ENCODE measurements at regions not wholly inside any gene's neighbourhood (a gene's known extent, or its start where the extent isn't known, plus 50 kb on each side); places are given as distances from the start of the nearest gene placed in this dataset.

DNA sequence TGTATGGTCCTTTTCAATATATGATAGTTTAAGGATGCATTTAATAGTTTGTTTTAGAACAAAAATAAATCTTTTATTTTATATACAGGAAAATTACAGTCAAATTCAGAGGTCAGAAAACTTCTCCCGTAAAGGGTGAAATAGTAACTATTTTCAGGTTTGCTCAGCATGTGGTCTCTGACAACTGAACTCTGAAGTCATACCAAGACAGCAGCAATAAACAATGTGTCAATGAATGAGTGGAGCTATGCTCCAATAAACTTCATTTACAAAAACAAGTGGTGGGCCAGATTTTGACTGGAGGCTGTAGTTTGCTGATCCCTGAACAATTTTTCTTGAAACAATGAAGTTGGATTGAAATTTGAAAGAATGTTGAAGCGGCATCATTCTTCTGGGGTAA lies 123.6 kb downstream of the ZNF248 start:
- Mint-ChIP-seq H3K27me3 (no peaks in the 10 kb centered on the region), H3K27ac (no peak overlapping the region), H3K9me3 (ENCODE audit: insufficient read depth) (peaks cover 2% of the 10 kb centered on the region), H3K4me3 (no peak overlapping the region), H3K4me1 (no peaks in the 10 kb centered on the region)
- H3K9ac ChIP-seq (ENCODE audit: low read length): no peak overlapping the region
- H4K20me1 ChIP-seq (ENCODE audit: control insufficient read depth, insufficient read depth, low read length, poor library complexity, severe bottlenecking): no peaks in the 10 kb centered on the region
- no peaks in the 10 kb centered on the region for H3K79me2 ChIP-seq (ENCODE audit: control insufficient read depth, insufficient read depth, low read length)
- H3K9me3 ChIP-seq (ENCODE audit: control extremely low read depth in 1 of 3, control insufficient read depth in 2 of 3, insufficient read depth in 1 of 3, low read length in 2 of 3): peaks cover 0 to 11% (median 1%) of the 10 kb centered on the region in 3 donors
- H3K4me2 ChIP-seq (replicated peaks; ENCODE audit: low read depth, low read length, poor library complexity, severe bottlenecking): no peak overlapping the region
- no peak overlapping the region for H3K27ac ChIP-seq (ENCODE audit: low read length in 2 of 2)
- intact Hi-C loops (cut with micrococcal nuclease): no loop called here
- ChIA-PET CTCF (no interaction called here), POLR2A (no interaction called here)
- H3K4me1 ChIP-seq (ENCODE audit: control insufficient read depth in 2 of 2, insufficient read depth in 2 of 2, low read length in 2 of 2): no peaks in the 10 kb centered on the region
- H2AFZ ChIP-seq (ENCODE audit: insufficient read depth, low read depth, low read length, poor library complexity, severe bottlenecking): no peak overlapping the region
- DNase-seq (no peak), ATAC-seq (ENCODE audit: low read depth) (no peak)
- TF ChIP-seq EZH2 (IDR thresholded peaks at IDR 0.05; ENCODE audit: borderline replicate concordance, insufficient read depth, low read depth, low read length, poor library complexity, severe bottlenecking): no peak
- TF ChIP-seq CTCF (IDR thresholded peaks at IDR 0.05): no peak
- WGBS (ENCODE audit: insufficient coverage): no CpG with 5 or more reads among the region's 2 CpGs
- H3K4me3 ChIP-seq (ENCODE audit: control extremely low read depth in 1 of 5, extremely low read depth in 1 of 5, insufficient read depth in 1 of 5, low read depth in 2 of 5, low read length in 4 of 5): no peak overlapping the region
- no peaks in the 10 kb centered on the region for H3K36me3 ChIP-seq (replicated peaks in 1 of 2; ENCODE audit: control extremely low read depth in 1 of 2, control insufficient read depth in 1 of 2, extremely low read depth in 1 of 2, insufficient read depth in 2 of 2, low read length in 1 of 2)
- H3K27me3 ChIP-seq (replicated peaks in 1 of 4; ENCODE audit: control extremely low read depth in 1 of 4, control insufficient read depth in 3 of 4, insufficient read depth in 4 of 4, low read length in 3 of 4): no peaks in the 10 kb centered on the region

- no peaks in the 10 kb centered on the region for H3K36me3 ChIP-seq (replicated peaks in 1 of 2; ENCODE audit: control extremely low read depth in 1 of 2, control insufficient read depth in 1 of 2, extremely low read depth in 1 of 2, insufficient read depth in 2 of 2, low read length in 1 of 2)
- peaks cover 0 to 11% (median 1%) of the 10 kb centered on the region in 3 donors for H3K9me3 ChIP-seq (ENCODE audit: control extremely low read depth in 1 of 3, control insufficient read depth in 2 of 3, insufficient read depth in 1 of 3, low read length in 2 of 3)
- intact Hi-C loops (cut with micrococcal nuclease): no loop called here
- ChIA-PET CTCF (no interaction called here), POLR2A (no interaction called here)
- no peak for ATAC-seq (ENCODE audit: low read depth)
- H3K9ac ChIP-seq (ENCODE audit: low read length): no peak overlapping the region
- H3K27me3 ChIP-seq (replicated peaks in 1 of 4; ENCODE audit: control extremely low read depth in 1 of 4, control insufficient read depth in 3 of 4, insufficient read depth in 4 of 4, low read length in 3 of 4): no peaks in the 10 kb centered on the region
- H3K27ac ChIP-seq (ENCODE audit: low read length in 2 of 2): no peak overlapping the region
- no peak overlapping the region for H3K4me3 Mint-ChIP-seq
- DNase-seq: no peak
- peaks cover 2% of the 10 kb centered on the region for H3K9me3 Mint-ChIP-seq (ENCODE audit: insufficient read depth)
- no peak overlapping the region for H3K4me3 ChIP-seq (ENCODE audit: control extremely low read depth in 1 of 5, extremely low read depth in 1 of 5, insufficient read depth in 1 of 5, low read depth in 2 of 5, low read length in 4 of 5)
- no peak overlapping the region for H3K27ac Mint-ChIP-seq
- H3K4me1 Mint-ChIP-seq: no peaks in the 10 kb centered on the region
- H3K4me2 ChIP-seq (replicated peaks; ENCODE audit: low read depth, low read length, poor library complexity, severe bottlenecking): no peak overlapping the region
- no peaks in the 10 kb centered on the region for H3K27me3 Mint-ChIP-seq
- H3K4me1 ChIP-seq (ENCODE audit: control insufficient read depth in 2 of 2, insufficient read depth in 2 of 2, low read length in 2 of 2): no peaks in the 10 kb centered on the region
- no peak overlapping the region for H2AFZ ChIP-seq (ENCODE audit: insufficient read depth, low read depth, low read length, poor library complexity, severe bottlenecking)
- TF ChIP-seq EZH2 (IDR thresholded peaks at IDR 0.05; ENCODE audit: borderline replicate concordance, insufficient read depth, low read depth, low read length, poor library complexity, severe bottlenecking) (no peak), CTCF (IDR thresholded peaks at IDR 0.05) (no peak)
- H4K20me1 ChIP-seq (ENCODE audit: control insufficient read depth, insufficient read depth, low read length, poor library complexity, severe bottlenecking): no peaks in the 10 kb centered on the region
- H3K79me2 ChIP-seq (ENCODE audit: control insufficient read depth, insufficient read depth, low read length): no peaks in the 10 kb centered on the region
These were observed 124.7 kb downstream of the ZNF248 start for GRCh38 chr10:37732685-37733084.
